H1 (cell line): ENCODE measurements at regions not wholly inside any gene's neighbourhood (a gene's known extent, or its start where the extent isn't known, plus 50 kb on each side); places are given as distances from the start of the nearest gene placed in this dataset.
A peak's percentile ranks its signal among the peaks of the same experiment; 100 is the strongest.

Source experiments
- CTCF ChIA-PET: fragments of 300-600 bp; sonication (Branson Sonifier 250); formaldehyde crosslinking; loops from one replicate; lab custom pipeline; 2021; ENCODE audit not compliant: partially characterized antibody; lab: Charles Lee
- POLR2A ChIA-PET: fragments of 300-600 bp; sonication (Branson Sonifier 250); formaldehyde crosslinking; loops from one replicate; lab custom pipeline; 2021; ENCODE audit warnings: inconsistent platforms; ENCODE audit not compliant: partially characterized antibody; lab: Charles Lee
- DNase-seq, 2 experiments: peaks; one replicate each; pipeline versions ENCODE4 v3.0.0 to v3.0.0-alpha.2; 2010 to 2022; ENCODE audit warnings: low spot score in 2 of 2, low read depth in 1 of 2, mixed read lengths in 1 of 2
- FAIRE-seq: peaks from 2 replicates; lab custom pipeline; 2011; peaks lifted over from hg19 to GRCh38; lab: Jason Lieb, UNC
- H2AFZ ChIP-seq: 2 replicates; pipeline ENCODE4 v1.8.1; 2012; ENCODE audit warnings: low read length, inconsistent platforms
- H2AK5ac ChIP-seq: 2 replicates; pipeline ENCODE4 v1.6.1; 2013; ENCODE audit warnings: low read depth, low read length
- H2BK120ac ChIP-seq: replicated peaks from 2 replicates; pipeline ENCODE3; 2013; ENCODE audit warnings: low read depth, low read length, inconsistent platforms
- H2BK12ac ChIP-seq: 2 replicates; pipeline ENCODE4 v1.6.1; 2013; ENCODE audit warnings: low read depth, low read length
- H2BK15ac ChIP-seq: 2 replicates; pipeline ENCODE4 v1.6.1; 2013; ENCODE audit warnings: low read length
- H2BK20ac ChIP-seq: 2 replicates; pipeline ENCODE4 v1.6.1; 2013; ENCODE audit warnings: low read length
- H2BK5ac ChIP-seq: 2 replicates; pipeline ENCODE4 v1.6.1; 2013; ENCODE audit warnings: low read depth, low read length
- H3K14ac ChIP-seq: 2 replicates; pipeline ENCODE4 v1.6.1; 2013; ENCODE audit warnings: inconsistent platforms; ENCODE audit not compliant: insufficient read length
- H3K18ac ChIP-seq: 2 replicates; pipeline ENCODE4 v1.6.1; 2013; ENCODE audit warnings: low read length; ENCODE audit errors: extremely low read depth
- H3K23ac ChIP-seq: 2 replicates; pipeline ENCODE4 v1.6.1; 2013; ENCODE audit warnings: inconsistent platforms; ENCODE audit not compliant: insufficient read length
- H3K23me2 ChIP-seq: 2 replicates; pipeline ENCODE4 v1.6.1; 2013; ENCODE audit warnings: low read depth, low read length
- H3K27ac ChIP-seq: 2 replicates; pipeline ENCODE4 v1.6.1; 2011; ENCODE audit warnings: low read depth, low read length, inconsistent platforms
- H3K27me3 ChIP-seq, 4 experiments: replicated peaks in 1 of 4; 1 replicate in 1 of 4; 2 replicates in 3 of 4; pipeline versions ENCODE4 v1.6.1 to v1.8.1; 2011 to 2013; ENCODE audit warnings: low read length in 3 of 4, mild to moderate bottlenecking in 3 of 4, inconsistent platforms in 2 of 4, mixed read lengths in 2 of 4, moderate library complexity in 1 of 4; ENCODE audit not compliant: control insufficient read depth in 3 of 4, insufficient read depth in 3 of 4; ENCODE audit errors: extremely low read depth in 1 of 4
- H3K36me3 ChIP-seq, 4 experiments: 2 replicates each; pipeline versions ENCODE4 v1.6.1 to v1.8.1; 2011 to 2013; ENCODE audit warnings: mild to moderate bottlenecking in 4 of 4, low read length in 3 of 4, moderate library complexity in 2 of 4, control low read depth in 1 of 4, inconsistent platforms in 1 of 4; ENCODE audit not compliant: insufficient read depth in 4 of 4, control insufficient read depth in 2 of 4
- H3K4ac ChIP-seq: replicated peaks from 2 replicates; pipeline ENCODE3; 2013; ENCODE audit warnings: low read length, low read depth, mixed read lengths, inconsistent platforms; ENCODE audit not compliant: insufficient read length
- H3K4me1 ChIP-seq, 4 experiments: replicated peaks in 1 of 4; 1 replicate in 1 of 4; 2 replicates in 3 of 4; pipeline versions ENCODE4 v1.6.1 to v1.8.1; 2011 to 2013; ENCODE audit warnings: low read length in 3 of 4, inconsistent platforms in 2 of 4, mixed read lengths in 1 of 4; ENCODE audit not compliant: insufficient read depth in 4 of 4, control insufficient read depth in 3 of 4
- H3K4me2 ChIP-seq, 2 experiments: 2 replicates each; pipeline versions ENCODE4 v1.6.1 to v1.8.1; 2011 to 2013; ENCODE audit warnings: low read depth in 2 of 2, low read length in 2 of 2, control low read depth in 1 of 2, inconsistent platforms in 1 of 2, mild to moderate bottlenecking in 1 of 2; ENCODE audit not compliant: insufficient read depth in 1 of 2
- H3K4me3 ChIP-seq, 4 experiments: fragments of 200-600, 300-600 bp in 1 of 4; sonication (generic), shearing (Covaris generic), sonication (Bioruptor Twin) in 1 of 4; 2 replicates each; pipeline versions ENCODE4 v1.5.1 to v1.8.1; 2011 to 2016; ENCODE audit warnings: low read length in 4 of 4, low read depth in 3 of 4, control low read depth in 2 of 4, inconsistent platforms in 2 of 4, mild to moderate bottlenecking in 2 of 4, mixed read lengths in 1 of 4, moderate library complexity in 1 of 4; ENCODE audit not compliant: insufficient read depth in 2 of 4; ENCODE audit errors: extremely low read depth in 1 of 4
- H3K56ac ChIP-seq: replicated peaks from 2 replicates; pipeline ENCODE3; 2013; ENCODE audit warnings: low read depth, mild to moderate bottlenecking, mixed read lengths, low read length, inconsistent platforms; ENCODE audit not compliant: insufficient read length
- H3K79me1 ChIP-seq: 2 replicates; pipeline ENCODE4 v1.6.1; 2013; ENCODE audit warnings: low read depth, low read length, control low read depth
- H3K79me2 ChIP-seq, 2 experiments: 2 replicates each; pipeline versions ENCODE4 v1.6.1 to v1.8.1; 2012 to 2013; ENCODE audit warnings: low read length in 2 of 2, mild to moderate bottlenecking in 2 of 2, inconsistent platforms in 1 of 2; ENCODE audit not compliant: insufficient read depth in 2 of 2, control insufficient read depth in 1 of 2
- H3K9ac ChIP-seq, 4 experiments: replicated peaks in 1 of 4; 1 replicate in 1 of 4; 2 replicates in 3 of 4; pipeline versions ENCODE4 v1.6.1 to v1.8.1; 2011 to 2013; ENCODE audit warnings: low read depth in 3 of 4, low read length in 3 of 4, control low read depth in 2 of 4, mild to moderate bottlenecking in 2 of 4, moderate library complexity in 2 of 4, inconsistent platforms in 1 of 4; ENCODE audit errors: extremely low read depth in 1 of 4
- H3K9me3 ChIP-seq, 2 experiments: 2 replicates each; pipeline versions ENCODE4 v1.6.1 to v1.8.1; 2012 to 2013; ENCODE audit warnings: mild to moderate bottlenecking in 2 of 2, moderate library complexity in 2 of 2, control low read depth in 1 of 2, inconsistent platforms in 1 of 2, low read depth in 1 of 2, low read length in 1 of 2, mixed read lengths in 1 of 2; ENCODE audit not compliant: insufficient read depth in 2 of 2
- H4K20me1 ChIP-seq, 2 experiments: replicated peaks in 1 of 2; 2 replicates each; pipeline versions ENCODE3 to v1.8.1; 2011 to 2013; ENCODE audit warnings: inconsistent platforms in 2 of 2, low read length in 2 of 2, mild to moderate bottlenecking in 1 of 2; ENCODE audit not compliant: insufficient read depth in 2 of 2, control insufficient read depth in 1 of 2
- H4K5ac ChIP-seq: 2 replicates; pipeline ENCODE4 v1.6.1; 2013; ENCODE audit warnings: low read length, low read depth, mixed read lengths, inconsistent platforms; ENCODE audit not compliant: insufficient read length
- H4K8ac ChIP-seq: 2 replicates; pipeline ENCODE4 v1.8.0; 2013; ENCODE audit warnings: mild to moderate bottlenecking, moderate library complexity, low read length, inconsistent platforms; ENCODE audit not compliant: insufficient read depth; ENCODE audit errors: extremely low read depth
- H4K91ac ChIP-seq: replicated peaks from 2 replicates; pipeline ENCODE3; 2013; ENCODE audit warnings: low read length, mixed read lengths, inconsistent platforms; ENCODE audit not compliant: insufficient read length
- CBX8 ChIP-seq: fragments of 300-800, 300-1000 bp; sonication (generic); IDR thresholded peaks from 2 replicates; pipeline ENCODE4 v1.7.1; 2016; ENCODE audit warnings: low read depth, low read length, borderline replicate concordance
- CEBPB ChIP-seq: IDR thresholded peaks from 2 replicates; pipeline ENCODE4 v1.6.1; 2012; ENCODE audit warnings: low read depth, low read length
- EZH2 ChIP-seq: fragments of 200-600 bp; sonication (generic); IDR thresholded peaks from 2 replicates; pipeline ENCODE4 v1.7.1; 2012; ENCODE audit warnings: low read depth, mild to moderate bottlenecking, moderate library complexity, low read length, inconsistent platforms; ENCODE audit not compliant: severe bottlenecking
- GABPA ChIP-seq: IDR thresholded peaks from 2 replicates; pipeline ENCODE4 v1.6.1; 2011; ENCODE audit warnings: mild to moderate bottlenecking, low read length, moderate library complexity, borderline replicate concordance; ENCODE audit not compliant: insufficient read depth
- GTF2F1 ChIP-seq: IDR thresholded peaks from 2 replicates; pipeline ENCODE4 v1.6.1; 2012; ENCODE audit warnings: low read depth, low read length, improper control_type of control experiment, borderline replicate concordance
- NANOG ChIP-seq: IDR thresholded peaks from 2 replicates; pipeline ENCODE4 v1.6.1; 2011; ENCODE audit warnings: low read length, low read depth, mild to moderate bottlenecking, inconsistent platforms; ENCODE audit not compliant: insufficient read depth, poor library complexity, severe bottlenecking
- NRF1 ChIP-seq: IDR thresholded peaks from 2 replicates; pipeline ENCODE4 v1.6.1; 2011; ENCODE audit warnings: mild to moderate bottlenecking, low read depth, low read length, improper control_type of control experiment
- POLR2A ChIP-seq, 2 experiments: IDR thresholded peaks; 1 replicate in 1 of 2; 2 replicates in 1 of 2; pipeline ENCODE4 v1.6.1; 2011; ENCODE audit warnings: low read depth in 2 of 2, low read length in 2 of 2, mild to moderate bottlenecking in 2 of 2; ENCODE audit errors: control extremely low read depth in 1 of 2
- RXRA ChIP-seq: IDR thresholded peaks from 2 replicates; pipeline ENCODE4 v1.6.1; 2011; ENCODE audit warnings: low read depth, mild to moderate bottlenecking, low read length, moderate library complexity; ENCODE audit not compliant: insufficient read depth
- SRF ChIP-seq: IDR thresholded peaks from 2 replicates; pipeline ENCODE4 v1.6.1; 2011; ENCODE audit warnings: mild to moderate bottlenecking, low read depth, low read length, moderate library complexity
- SUZ12 ChIP-seq: fragments of 200-600 bp; sonication (generic); IDR thresholded peaks from 2 replicates; pipeline ENCODE4 v1.6.1; 2012; ENCODE audit warnings: mild to moderate bottlenecking, inconsistent platforms, low read length, moderate library complexity, mixed read lengths
- TAF7 ChIP-seq: optimal IDR thresholded peaks from 2 replicates; pipeline ENCODE3; 2011; ENCODE audit warnings: low read depth, mild to moderate bottlenecking, inconsistent platforms, low read length, moderate library complexity, borderline replicate concordance
- WGBS, 2 experiments: shearing (Covaris generic) in 1 of 2; methylation state at CpG; one replicate each; pipeline versions ENCODE4 v1.1.6 to v1.1.7; 2013 to 2015; ENCODE audit warnings: low lambda C conversion rate in 2 of 2, mixed read lengths in 2 of 2, inconsistent platforms in 1 of 2, low coverage in 1 of 2, missing lambda C conversion rate in 1 of 2; ENCODE audit not compliant: insufficient replicate concordance in 2 of 2, insufficient coverage in 1 of 2, insufficient read length in 1 of 2; ENCODE audit errors: extremely low coverage in 1 of 2, missing lambda C conversion rate in 1 of 2; 5-methylcytosine and 5-hydroxymethylcytosine counted together
- TF ChIP-seq, protein P1 (sequence below): IDR thresholded peaks from 2 replicates; pipeline ENCODE4 v1.6.1; 2011; ENCODE audit warnings: low read length, improper control_type of control experiment

DNA sequence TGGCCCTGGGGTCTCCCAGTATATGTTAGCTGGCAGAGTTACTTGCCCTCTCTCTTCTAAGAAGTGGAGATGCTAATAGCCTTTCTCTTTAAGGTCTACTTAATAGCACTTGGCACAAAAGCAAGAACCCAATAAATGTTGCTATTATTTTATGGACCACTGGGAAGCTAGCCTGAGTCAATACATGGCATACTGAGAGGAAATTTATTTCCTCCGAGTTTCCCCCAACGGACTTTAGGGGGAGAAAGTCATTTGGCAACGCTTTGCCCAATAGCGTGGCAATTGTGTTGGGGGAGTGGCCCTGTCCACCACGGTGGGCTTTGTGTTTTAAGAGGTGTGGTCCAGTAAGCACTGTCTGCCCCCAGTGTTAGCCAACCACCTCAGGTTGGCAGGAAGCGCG, 87.4 kb upstream of the SMNDC1 start:
- Histone ChIP-seq H2BK12ac (0 out of 2 replicates have a peak overlapping the region, but pooled peaks have one; percentile 86), H2BK120ac (no peak overlapping the region), H3K27ac (no peak overlapping the region), H4K20me1 (no peaks in the 10 kb centered on the region), H3K4me2 (0 out of 4 replicates have a peak overlapping the region, but pooled peaks of 1 of the 2 experiments have one; percentile 21), H3K79me2 (no peaks in the 10 kb centered on the region), H3K4me3 (no peak overlapping the region), H3K27me3 (0 out of 7 replicates have a peak, but pooled peaks cover 0 to 2% (median 0%) of the 10 kb centered on the region in 4 experiments), H2BK5ac (0 out of 2 replicates have a peak overlapping the region, but pooled peaks have one; percentile 44), H3K9ac (no peak overlapping the region), H2AFZ (peak overlapping the region; percentile 98), H2BK15ac (peak overlapping the region; percentile 65; the same call in 1 of the 2 replicates), H3K4me1 (peaks cover 0 to 12% (median 8%) of the 10 kb centered on the region in 4 experiments; a peak in 6 of 7 replicates), H4K5ac (no peak overlapping the region), H3K56ac (no peak overlapping the region), H3K4ac (no peak overlapping the region), H3K79me1 (no peaks in the 10 kb centered on the region), H3K23ac (no peak overlapping the region), H4K8ac (no peak overlapping the region), H3K36me3 (no peaks in the 10 kb centered on the region), H3K23me2 (no peaks in the 10 kb centered on the region), H3K9me3 (no peaks in the 10 kb centered on the region), H3K14ac (no peak overlapping the region), H4K91ac (no peak overlapping the region), H3K18ac (peak overlapping the region; percentile 66; the same call in 1 of the 2 replicates), H2BK20ac (no peak overlapping the region), H2AK5ac (no peak overlapping the region)
- CTCF ChIA-PET: interaction anchor here (0.7 to 4.5 kb wide), 14 partner anchors 10 to 163 kb away, joined by 3 to 20 read pairs (median 4); no protein-coding TSS in a partner anchor
- FAIRE-seq (no peak), DNase-seq (no peak)
- POLR2A ChIA-PET: interaction anchor here (1.3 to 1.7 kb wide), 2 partner anchors 105 to 106 kb away, joined by 4 read pairs; no protein-coding TSS in a partner anchor
- WGBS, 2 experiments: 78% methylated on average over 7 of the region's 7 CpGs; no CpG with 5 or more reads in 1 of the 2 experiments
- TF ChIP-seq NANOG (no peak), RXRA (no peak), SRF (no peak), EZH2 (no peak), NRF1 (no peak), CEBPB (no peak), TAF7 (no peak), GTF2F1 (no peak), CBX8 (no peak), SUZ12 (no peak), GABPA (no peak), POLR2A (IDR thresholded peaks at IDR 0.05; ENCODE audit: control extremely low read depth in 1 of 2, low read depth in 2 of 2, low read length in 2 of 2) (no peak)
- TF ChIP-seq, protein P1, sequence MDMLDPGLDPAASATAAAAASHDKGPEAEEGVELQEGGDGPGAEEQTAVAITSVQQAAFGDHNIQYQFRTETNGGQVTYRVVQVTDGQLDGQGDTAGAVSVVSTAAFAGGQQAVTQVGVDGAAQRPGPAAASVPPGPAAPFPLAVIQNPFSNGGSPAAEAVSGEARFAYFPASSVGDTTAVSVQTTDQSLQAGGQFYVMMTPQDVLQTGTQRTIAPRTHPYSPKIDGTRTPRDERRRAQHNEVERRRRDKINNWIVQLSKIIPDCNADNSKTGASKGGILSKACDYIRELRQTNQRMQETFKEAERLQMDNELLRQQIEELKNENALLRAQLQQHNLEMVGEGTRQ: no peak
